GM23248 (cell line): ENCODE measurements at regions not wholly inside any gene's neighbourhood (a gene's known extent, or its start where the extent isn't known, plus 50 kb on each side); places are given as distances from the start of the nearest gene placed in this dataset.

ENCODE experiments used
- EZH2 ChIP-seq: fragments of 200-600 bp; sonication (generic); IDR thresholded peaks from 2 replicates; pipeline ENCODE4 v1.6.1; 2018; ENCODE audit warnings: antibody characterized with exemption, mild to moderate bottlenecking; ENCODE audit not compliant: insufficient read depth, poor library complexity, severe bottlenecking
- EZH2phosphoT487 ChIP-seq: fragments of 200-600 bp; sonication (generic); IDR thresholded peaks from 2 replicates; pipeline ENCODE4 v1.6.1; 2018; ENCODE audit warnings: antibody characterized with exemption, moderate library complexity, mild to moderate bottlenecking, low read depth; ENCODE audit not compliant: insufficient read depth

DNA sequence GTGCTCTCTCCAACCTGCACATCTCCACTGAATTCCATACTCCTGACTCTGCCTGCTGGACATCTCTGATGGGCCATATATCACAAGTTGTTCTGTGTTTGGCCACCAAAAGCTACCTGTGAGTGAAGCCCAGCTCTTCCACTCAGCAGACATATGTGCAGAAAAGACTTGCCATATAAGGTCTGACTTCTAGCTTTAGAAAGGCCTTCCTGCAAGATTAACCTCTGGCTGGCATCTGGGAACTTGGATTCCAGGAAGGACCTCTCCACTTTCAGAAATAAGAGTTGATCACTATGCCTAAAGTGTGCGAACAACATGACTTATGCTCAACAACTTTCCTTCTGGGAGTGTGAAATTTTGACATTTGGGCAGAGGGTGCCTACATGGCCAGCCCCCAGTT is 113.7 kb downstream of the TNFAIP3 start:
- TF ChIP-seq EZH2 (no peak), EZH2phosphoT487 (no peak)
